ENCODE measurements at regions not wholly inside any gene's neighbourhood (a gene's known extent, or its start where the extent isn't known, plus 50 kb on each side); places are given as distances from the start of the nearest gene placed in this dataset.

DNA sequence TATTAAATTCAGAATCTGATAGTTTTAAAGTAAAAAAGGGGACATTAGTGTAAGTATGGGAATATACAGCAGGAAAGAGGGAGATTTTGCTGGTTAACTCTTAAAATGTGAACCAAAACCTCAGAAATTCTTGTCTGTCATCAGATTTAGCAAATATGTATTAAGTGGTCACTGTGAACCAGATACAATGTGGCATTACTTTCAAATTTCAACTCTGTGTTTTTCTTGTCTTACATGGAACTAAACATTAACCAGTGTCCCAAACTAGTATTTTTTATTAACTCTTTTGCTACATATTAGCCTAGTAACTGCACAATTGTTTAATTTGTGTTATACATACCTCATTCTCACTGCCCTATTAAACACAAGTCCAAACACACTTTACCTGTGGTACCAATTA is 259.9 kb upstream of the RASA1 start:
- ChIA-PET CTCF (interaction anchor here (0.5 kb wide), 1 partner anchor 744 kb away, joined by 3 read pairs; no protein-coding TSS in a partner anchor), POLR2A (no interaction called here)
- TF ChIP-seq, protein P1, sequence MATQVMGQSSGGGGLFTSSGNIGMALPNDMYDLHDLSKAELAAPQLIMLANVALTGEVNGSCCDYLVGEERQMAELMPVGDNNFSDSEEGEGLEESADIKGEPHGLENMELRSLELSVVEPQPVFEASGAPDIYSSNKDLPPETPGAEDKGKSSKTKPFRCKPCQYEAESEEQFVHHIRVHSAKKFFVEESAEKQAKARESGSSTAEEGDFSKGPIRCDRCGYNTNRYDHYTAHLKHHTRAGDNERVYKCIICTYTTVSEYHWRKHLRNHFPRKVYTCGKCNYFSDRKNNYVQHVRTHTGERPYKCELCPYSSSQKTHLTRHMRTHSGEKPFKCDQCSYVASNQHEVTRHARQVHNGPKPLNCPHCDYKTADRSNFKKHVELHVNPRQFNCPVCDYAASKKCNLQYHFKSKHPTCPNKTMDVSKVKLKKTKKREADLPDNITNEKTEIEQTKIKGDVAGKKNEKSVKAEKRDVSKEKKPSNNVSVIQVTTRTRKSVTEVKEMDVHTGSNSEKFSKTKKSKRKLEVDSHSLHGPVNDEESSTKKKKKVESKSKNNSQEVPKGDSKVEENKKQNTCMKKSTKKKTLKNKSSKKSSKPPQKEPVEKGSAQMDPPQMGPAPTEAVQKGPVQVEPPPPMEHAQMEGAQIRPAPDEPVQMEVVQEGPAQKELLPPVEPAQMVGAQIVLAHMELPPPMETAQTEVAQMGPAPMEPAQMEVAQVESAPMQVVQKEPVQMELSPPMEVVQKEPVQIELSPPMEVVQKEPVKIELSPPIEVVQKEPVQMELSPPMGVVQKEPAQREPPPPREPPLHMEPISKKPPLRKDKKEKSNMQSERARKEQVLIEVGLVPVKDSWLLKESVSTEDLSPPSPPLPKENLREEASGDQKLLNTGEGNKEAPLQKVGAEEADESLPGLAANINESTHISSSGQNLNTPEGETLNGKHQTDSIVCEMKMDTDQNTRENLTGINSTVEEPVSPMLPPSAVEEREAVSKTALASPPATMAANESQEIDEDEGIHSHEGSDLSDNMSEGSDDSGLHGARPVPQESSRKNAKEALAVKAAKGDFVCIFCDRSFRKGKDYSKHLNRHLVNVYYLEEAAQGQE (IDR thresholded peaks at IDR 0.05; ENCODE audit: insufficient read depth in 1 of 2, low read depth in 2 of 2, low read length in 1 of 2), result no peak
- TF ChIP-seq POLR2AphosphoS5 (IDR thresholded peaks at IDR 0.05; ENCODE audit: low read depth, low read length) (no peak), SIN3A (IDR thresholded peaks at IDR 0.05; ENCODE audit: borderline replicate concordance, insufficient read depth, low read depth, low read length) (no peak), TCF7L2 (IDR thresholded peaks at IDR 0.05; ENCODE audit: low read depth, low read length) (no peak)
- TF ChIP-seq, protein P2, sequence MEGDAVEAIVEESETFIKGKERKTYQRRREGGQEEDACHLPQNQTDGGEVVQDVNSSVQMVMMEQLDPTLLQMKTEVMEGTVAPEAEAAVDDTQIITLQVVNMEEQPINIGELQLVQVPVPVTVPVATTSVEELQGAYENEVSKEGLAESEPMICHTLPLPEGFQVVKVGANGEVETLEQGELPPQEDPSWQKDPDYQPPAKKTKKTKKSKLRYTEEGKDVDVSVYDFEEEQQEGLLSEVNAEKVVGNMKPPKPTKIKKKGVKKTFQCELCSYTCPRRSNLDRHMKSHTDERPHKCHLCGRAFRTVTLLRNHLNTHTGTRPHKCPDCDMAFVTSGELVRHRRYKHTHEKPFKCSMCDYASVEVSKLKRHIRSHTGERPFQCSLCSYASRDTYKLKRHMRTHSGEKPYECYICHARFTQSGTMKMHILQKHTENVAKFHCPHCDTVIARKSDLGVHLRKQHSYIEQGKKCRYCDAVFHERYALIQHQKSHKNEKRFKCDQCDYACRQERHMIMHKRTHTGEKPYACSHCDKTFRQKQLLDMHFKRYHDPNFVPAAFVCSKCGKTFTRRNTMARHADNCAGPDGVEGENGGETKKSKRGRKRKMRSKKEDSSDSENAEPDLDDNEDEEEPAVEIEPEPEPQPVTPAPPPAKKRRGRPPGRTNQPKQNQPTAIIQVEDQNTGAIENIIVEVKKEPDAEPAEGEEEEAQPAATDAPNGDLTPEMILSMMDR (IDR thresholded peaks at IDR 0.05), result no peak
- no peaks in the 10 kb centered on the region for H3K9me3 ChIP-seq (ENCODE audit: control insufficient read depth, insufficient read depth, low read depth, low read length)
- intact Hi-C loops (cut with micrococcal nuclease; ENCODE audit: unreplicated experiment) (no loop called here), in situ Hi-C loops (cut with HindIII; ENCODE audit: low pct_unique_long_range_greater_than_20kb, low sequenced_read_pairs) (no loop called here)
- no peak overlapping the region for H3K4me3 ChIP-seq (ENCODE audit: low read depth in 2 of 2, low read length in 2 of 2)
- ATAC-seq (no peak), DNase-seq (ENCODE audit: low read depth, low spot score) (no peak)
- no TSS peak for BruUV-seq (replicated peaks)
- no peaks in the 10 kb centered on the region for H3K36me3 ChIP-seq (ENCODE audit: control insufficient read depth, insufficient read depth, low read length)
- no peaks in the 10 kb centered on the region for H3K27me3 ChIP-seq (ENCODE audit: control insufficient read depth, insufficient read depth, low read length)
- no peak overlapping the region for H3K27ac ChIP-seq (ENCODE audit: low read length)
- no peaks in the 10 kb centered on the region for H3K4me1 ChIP-seq (ENCODE audit: control insufficient read depth, insufficient read depth, low read length)

DNA sequence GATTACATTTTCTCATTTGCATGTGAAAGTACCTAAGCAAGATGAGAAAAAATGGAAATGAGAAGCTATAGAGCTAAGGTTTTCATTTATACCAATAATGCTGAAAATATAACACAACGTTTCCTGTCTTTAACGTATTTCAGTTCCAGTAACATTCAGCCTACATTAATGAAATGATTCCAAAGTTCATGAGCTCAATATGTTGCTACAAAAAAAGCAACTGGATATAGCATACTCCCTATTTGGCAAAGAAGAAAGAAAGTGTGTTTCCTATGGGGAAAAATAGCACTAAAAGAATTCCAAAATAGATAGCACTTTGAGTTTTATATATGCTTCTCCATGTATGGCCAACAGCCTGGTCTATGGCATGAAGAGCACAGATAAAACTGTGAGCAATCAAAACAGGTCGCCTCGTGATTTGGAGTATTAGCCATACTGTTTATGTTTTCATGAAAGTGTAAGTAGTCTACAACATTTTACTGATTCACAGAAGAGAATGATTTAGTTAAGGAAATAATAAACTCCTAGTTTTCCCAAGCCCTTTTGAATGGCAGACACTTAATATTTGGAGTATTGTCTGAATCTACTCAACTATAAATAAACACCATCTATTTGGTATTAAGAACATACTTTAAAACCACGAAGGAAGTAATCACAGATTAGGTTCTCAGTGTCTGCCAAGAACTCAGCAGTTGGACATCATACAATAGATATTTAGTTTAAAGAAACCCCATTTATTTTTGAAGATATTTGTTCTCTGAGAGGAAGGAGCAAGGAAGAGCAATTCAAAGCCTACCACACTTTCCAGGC is 258.7 kb upstream of the RASA1 start:
- no peak for ATAC-seq
- Histone ChIP-seq H3K27ac (ENCODE audit: low read length) (no peak overlapping the region), H3K4me1 (ENCODE audit: control insufficient read depth, insufficient read depth, low read length) (no peaks in the 10 kb centered on the region), H3K27me3 (ENCODE audit: control insufficient read depth, insufficient read depth, low read length) (no peaks in the 10 kb centered on the region), H3K9me3 (ENCODE audit: control insufficient read depth, insufficient read depth, low read depth, low read length) (no peaks in the 10 kb centered on the region), H3K4me3 (ENCODE audit: low read depth in 2 of 2, low read length in 2 of 2) (no peak overlapping the region), H3K36me3 (ENCODE audit: control insufficient read depth, insufficient read depth, low read length) (no peaks in the 10 kb centered on the region)
- in situ Hi-C loops (cut with HindIII; ENCODE audit: low pct_unique_long_range_greater_than_20kb, low sequenced_read_pairs), result no loop called here
- TF ChIP-seq, protein P1 (IDR thresholded peaks at IDR 0.05; ENCODE audit: insufficient read depth in 1 of 2, low read depth in 2 of 2, low read length in 1 of 2), result no peak
- TF ChIP-seq, protein P2 (IDR thresholded peaks at IDR 0.05), result no peak
- TF ChIP-seq SIN3A (IDR thresholded peaks at IDR 0.05; ENCODE audit: borderline replicate concordance, insufficient read depth, low read depth, low read length) (no peak), POLR2AphosphoS5 (IDR thresholded peaks at IDR 0.05; ENCODE audit: low read depth, low read length) (no peak), TCF7L2 (IDR thresholded peaks at IDR 0.05; ENCODE audit: low read depth, low read length) (no peak)
- no peak for DNase-seq (ENCODE audit: low read depth, low spot score)
- CTCF ChIA-PET, result no interaction called here
- intact Hi-C loops (cut with micrococcal nuclease; ENCODE audit: unreplicated experiment), result no loop called here
- BruUV-seq (replicated peaks), result no TSS peak
- POLR2A ChIA-PET, result no interaction called here
